ENCODE measurements at regions not wholly inside any gene's neighbourhood (a gene's known extent, or its start where the extent isn't known, plus 50 kb on each side); places are given as distances from the start of the nearest gene placed in this dataset.

- no peak for DNase-seq (ENCODE audit: low spot score)
Observed at GRCh38 chr2:239882781-239883180, 142.4 kb downstream of the NDUFA10 start.

GRCh38 chr2:239882331-239882732 is 142.8 kb downstream of the NDUFA10 start:
- peak; percentile 42 for DNase-seq (ENCODE audit: low spot score)

GRCh38 chr2:239881561-239882320 is 143.4 kb downstream of the NDUFA10 start:
- DNase-seq (ENCODE audit: low spot score), result no peak

GRCh38 chr2:239881031-239881471 is 144.1 kb downstream of the NDUFA10 start:
- no peak for DNase-seq (ENCODE audit: low spot score)

- DNase-seq (ENCODE audit: low spot score), result no peak
Observed at GRCh38 chr2:239880396-239880795, 144.7 kb downstream of the NDUFA10 start.

- DNase-seq (ENCODE audit: low spot score), result no peak
Observed at GRCh38 chr2:239879423-239880084, 145.6 kb downstream of the NDUFA10 start.

- no peak for DNase-seq (ENCODE audit: low spot score)
Observed at GRCh38 chr2:239878686-239879085, 146.5 kb downstream of the NDUFA10 start.

- DNase-seq (ENCODE audit: low spot score), result no peak
Observed at GRCh38 chr2:239876948-239877289, 148.2 kb downstream of the NDUFA10 start.

GRCh38 chr2:239876271-239876947 is 148.7 kb downstream of the NDUFA10 start:
- DNase-seq (ENCODE audit: low spot score), result no peak

GRCh38 chr2:239874636-239875356 is 150.3 kb downstream of the NDUFA10 start:
- DNase-seq (ENCODE audit: low spot score), result no peak

- DNase-seq (ENCODE audit: low spot score), result no peak
Observed at GRCh38 chr2:239873656-239874635, 151.2 kb downstream of the NDUFA10 start.

GRCh38 chr2:239871481-239872435 is 153.4 kb downstream of the NDUFA10 start:
- DNase-seq (ENCODE audit: low spot score), result no peak

- DNase-seq (ENCODE audit: low spot score), result no peak
Observed at GRCh38 chr2:239870863-239871262, 154.3 kb downstream of the NDUFA10 start.

GRCh38 chr2:239870276-239870675 is 154.9 kb downstream of the NDUFA10 start:
- no peak for DNase-seq (ENCODE audit: low spot score)

GRCh38 chr2:239869272-239870155 is 155.6 kb downstream of the NDUFA10 start:
- DNase-seq (ENCODE audit: low spot score), result no peak

- no peak for DNase-seq (ENCODE audit: low spot score)
Observed at GRCh38 chr2:239868556-239869181, 156.5 kb downstream of the NDUFA10 start.

- no peak for DNase-seq (ENCODE audit: low spot score)
Observed at GRCh38 chr2:239866778-239867177, 158.4 kb downstream of the NDUFA10 start.

- DNase-seq (ENCODE audit: low spot score), result no peak
Observed at GRCh38 chr2:239866350-239866749, 158.8 kb downstream of the NDUFA10 start.
